IMR-90 (cell line): ENCODE measurements at regions not wholly inside any gene's neighbourhood (a gene's known extent, or its start where the extent isn't known, plus 50 kb on each side); places are given as distances from the start of the nearest gene placed in this dataset.

ENCODE experiments used
- ATAC-seq: fragments of 200-7000 bp; cut with Tn5 transposase; 2 replicates; pipeline ENCODE4 v1.9.1; 2020; ENCODE audit warnings: low read depth, mild to moderate bottlenecking, moderate library complexity
- BruUV-seq: library from RNA; stranded (reverse); fragments of 400-500 nt; replicated peaks from 2 replicates; lab custom pipeline; 2021; lab: Mats Ljungman, UMichigan
- CTCF ChIA-PET: fragments of 300-600 bp; formaldehyde crosslinking; extraction: SDS; loops from one replicate; lab custom pipeline; 2021; ENCODE audit warnings: antibody characterized with exemption; lab: Yijun Ruan, JAX
- POLR2A ChIA-PET: fragments of 300-600 bp; sonication (Branson Sonifier 250); formaldehyde crosslinking; loops from one replicate; lab custom pipeline; 2022; ENCODE audit warnings: antibody characterized with exemption; ENCODE audit not compliant: unreplicated experiment; lab: Charles Lee
- DNase-seq: peaks from one replicate; pipeline ENCODE4 v3.0.0; 2013
- H2AFZ ChIP-seq: replicated peaks from 2 replicates; pipeline ENCODE3; 2013; ENCODE audit warnings: low read length, mild to moderate bottlenecking; ENCODE audit not compliant: poor library complexity
- H2AK5ac ChIP-seq: 2 replicates; pipeline ENCODE4 v1.6.1; 2013; ENCODE audit warnings: low read depth, low read length, inconsistent platforms
- H2AK9ac ChIP-seq: replicated peaks from 2 replicates; pipeline ENCODE3; 2013; ENCODE audit warnings: mild to moderate bottlenecking, low read depth, low read length, moderate library complexity; ENCODE audit not compliant: poor library complexity
- H2BK120ac ChIP-seq: 2 replicates; pipeline ENCODE4 v1.6.1; 2013; ENCODE audit warnings: low read depth, low read length, inconsistent platforms
- H2BK15ac ChIP-seq: 3 replicates; pipeline ENCODE4 v1.6.1; 2013; ENCODE audit warnings: low read depth, low read length, inconsistent platforms
- H2BK20ac ChIP-seq: 2 replicates; pipeline ENCODE4 v1.6.1; 2013; ENCODE audit warnings: low read depth, mild to moderate bottlenecking, inconsistent platforms, low read length, moderate library complexity
- H2BK5ac ChIP-seq: 2 replicates; pipeline ENCODE4 v1.6.1; 2013; ENCODE audit warnings: mild to moderate bottlenecking, low read depth, low read length, inconsistent platforms; ENCODE audit not compliant: poor library complexity, severe bottlenecking
- H3K14ac ChIP-seq: replicated peaks from 2 replicates; pipeline ENCODE4 v1.6.1; 2013; ENCODE audit warnings: low read depth, low read length, inconsistent platforms
- H3K18ac ChIP-seq: 2 replicates; pipeline ENCODE4 v1.6.1; 2013; ENCODE audit warnings: low read depth, low read length, control low read depth
- H3K23ac ChIP-seq: 2 replicates; pipeline ENCODE4 v1.6.1; 2013; ENCODE audit warnings: low read depth, low read length, inconsistent platforms
- H3K27ac ChIP-seq: 2 replicates; pipeline ENCODE4 v1.5.1; 2013; ENCODE audit warnings: mild to moderate bottlenecking, control low read depth, low read length; ENCODE audit not compliant: insufficient read depth
- H3K27me3 ChIP-seq: 2 replicates; pipeline ENCODE4 v1.6.1; 2013; ENCODE audit warnings: low read length; ENCODE audit not compliant: control insufficient read depth, insufficient read depth
- H3K36me3 ChIP-seq: 2 replicates; pipeline ENCODE4 v1.6.1; 2013; ENCODE audit warnings: low read length, mixed read lengths; ENCODE audit not compliant: control insufficient read depth, insufficient read depth
- H3K4ac ChIP-seq: 2 replicates; pipeline ENCODE4 v1.6.1; 2013; ENCODE audit warnings: low read depth, low read length, inconsistent platforms
- H3K4me1 ChIP-seq: 2 replicates; pipeline ENCODE4 v1.6.1; 2013; ENCODE audit warnings: low read length, mixed read lengths; ENCODE audit not compliant: control insufficient read depth, insufficient read depth
- H3K4me2 ChIP-seq: 2 replicates; pipeline ENCODE4 v1.6.1; 2013; ENCODE audit warnings: low read depth, mild to moderate bottlenecking, control low read depth, low read length, moderate library complexity
- H3K4me3 ChIP-seq: 2 replicates; pipeline ENCODE4 v1.5.1; 2013; ENCODE audit warnings: low read depth, mild to moderate bottlenecking, control low read depth, low read length, moderate library complexity; ENCODE audit not compliant: insufficient read depth
- H3K56ac ChIP-seq: 2 replicates; pipeline ENCODE4 v1.6.1; 2013; ENCODE audit warnings: low read length, inconsistent platforms; ENCODE audit not compliant: insufficient read depth; ENCODE audit errors: extremely low read depth
- H3K79me1 ChIP-seq, 2 experiments: 2 replicates each; pipeline ENCODE4 v1.6.1; 2013; ENCODE audit warnings: low read length in 2 of 2, inconsistent platforms in 1 of 2, low read depth in 1 of 2
- H3K9ac ChIP-seq: 2 replicates; pipeline ENCODE4 v1.6.1; 2013; ENCODE audit warnings: low read depth, low read length, control low read depth
- H3K9me1 ChIP-seq: 2 replicates; pipeline ENCODE4 v1.6.1; 2013; ENCODE audit warnings: low read length, inconsistent platforms; ENCODE audit not compliant: insufficient read depth
- H3K9me3 ChIP-seq: 2 replicates; pipeline ENCODE4 v1.6.1; 2013; ENCODE audit warnings: low read length; ENCODE audit not compliant: control insufficient read depth, insufficient read depth
- H4K20me1 ChIP-seq: 2 replicates; pipeline ENCODE4 v1.6.1; 2013; ENCODE audit warnings: low read length, inconsistent platforms; ENCODE audit not compliant: insufficient read depth
- H4K5ac ChIP-seq: 2 replicates; pipeline ENCODE4 v1.6.1; 2013; ENCODE audit warnings: mild to moderate bottlenecking, low read depth, low read length, control low read depth
- H4K8ac ChIP-seq, 2 experiments: 2 replicates each; pipeline ENCODE4 v1.6.1; 2013; ENCODE audit warnings: low read depth in 2 of 2, low read length in 2 of 2, control low read depth in 1 of 2, inconsistent platforms in 1 of 2
- H4K91ac ChIP-seq: 2 replicates; pipeline ENCODE4 v1.6.1; 2013; ENCODE audit warnings: low read depth, low read length, inconsistent platforms; ENCODE audit not compliant: insufficient read depth
- BHLHE40 ChIP-seq: fragments of 150-350 bp; IDR thresholded peaks from 2 replicates; pipeline ENCODE4 v1.6.1; 2016; ENCODE audit warnings: mild to moderate bottlenecking, low read depth, low read length
- CEBPB ChIP-seq: IDR thresholded peaks from 2 replicates; pipeline ENCODE4 v1.6.1; 2012; ENCODE audit warnings: low read depth, low read length, improper control_type of control experiment
- FOS ChIP-seq: fragments of 150-350 bp; IDR thresholded peaks from 2 replicates; pipeline ENCODE4 v1.6.1; 2016; ENCODE audit warnings: low read depth, low read length
- MAFK ChIP-seq: IDR thresholded peaks from 2 replicates; pipeline ENCODE4 v1.6.1; 2012; ENCODE audit warnings: low read depth, low read length, improper control_type of control experiment
- MAZ ChIP-seq: IDR thresholded peaks from 2 replicates; pipeline ENCODE4 v1.6.1; 2012; ENCODE audit warnings: low read depth, mild to moderate bottlenecking, low read length, improper control_type of control experiment, moderate library complexity, borderline replicate concordance
- MXI1 ChIP-seq: IDR thresholded peaks from 2 replicates; pipeline ENCODE4 v1.6.1; 2012; ENCODE audit warnings: low read depth, mild to moderate bottlenecking, low read length, moderate library complexity, borderline replicate concordance
- NFE2L2 ChIP-seq: fragments of 150-350 bp; IDR thresholded peaks from 2 replicates; pipeline ENCODE4 v1.6.1; 2016; ENCODE audit warnings: low read depth, mild to moderate bottlenecking, low read length
- RFX5 ChIP-seq: IDR thresholded peaks from 2 replicates; pipeline ENCODE4 v1.8.0; 2012; ENCODE audit warnings: low read depth, mild to moderate bottlenecking, low read length, moderate library complexity
- SMC3 ChIP-seq: fragments of 150-350 bp; IDR thresholded peaks from 2 replicates; pipeline ENCODE4 v1.6.1; 2016; ENCODE audit warnings: low read depth, mild to moderate bottlenecking, antibody characterized with exemption, low read length, moderate library complexity
- WGBS, 2 experiments: methylation state at CpG; one replicate each; pipeline versions ENCODE4 v1.1.5 to v1.1.7; 2013; ENCODE audit warnings: missing lambda C conversion rate in 2 of 2; ENCODE audit not compliant: insufficient read length in 1 of 2; ENCODE audit errors: extremely low coverage in 2 of 2; 5-methylcytosine and 5-hydroxymethylcytosine counted together
- dilution Hi-C: fragments of 300-500 bp; cut with HindIII; formaldehyde crosslinking; loops from one replicate; pipeline ENCODE4 v1.14.3; 2018; ENCODE audit warnings: low sequenced_read_pairs; ENCODE audit not compliant: unreplicated experiment
- in situ Hi-C: fragments of 300-500 bp; cut with MboI; formaldehyde crosslinking; loops from 3 replicates; pipeline ENCODE4 v1.14.3; 2019; ENCODE audit warnings: low sequenced_read_pairs, inconsistent platforms, mixed read lengths
- intact Hi-C: fragments of 100-400 bp; cut with micrococcal nuclease; formaldehyde crosslinking; loops from 2 replicates; pipeline ENCODE4 v1.10.0; 2022
- TF ChIP-seq, protein P1 (sequence below): fragments of 150-350 bp; IDR thresholded peaks from 2 replicates; pipeline ENCODE4 v1.6.1; 2017; ENCODE audit warnings: mild to moderate bottlenecking, antibody characterized with exemption, low read length, low read depth
- TF ChIP-seq, protein P2 (sequence below): fragments of 150-350 bp; IDR thresholded peaks from 2 replicates; pipeline ENCODE4 v1.6.1; 2016; ENCODE audit warnings: low read depth, mild to moderate bottlenecking, low read length, moderate library complexity, borderline replicate concordance

DNA sequence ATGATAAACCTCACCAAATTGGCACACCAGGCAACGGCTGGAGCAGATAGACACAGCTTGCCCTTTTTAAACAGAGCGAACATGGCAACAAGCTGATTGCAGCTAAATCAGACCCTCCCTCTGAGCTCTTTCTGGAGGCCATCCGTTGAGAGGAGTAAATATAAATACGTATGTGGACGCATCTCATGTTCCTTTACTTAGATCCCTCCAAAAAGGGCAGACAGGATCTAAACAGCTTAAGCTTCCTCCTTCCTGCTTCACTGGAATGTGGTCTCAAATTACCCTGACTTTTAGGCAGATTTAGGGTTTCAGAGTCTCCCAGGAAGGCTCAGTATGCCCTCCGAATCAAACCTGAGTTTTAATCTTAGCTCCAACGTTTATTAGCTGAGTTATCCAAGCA lies 204.7 kb upstream of the GOT2 start:
- H4K8ac ChIP-seq, result no peak overlapping the region
- H3K23ac ChIP-seq, result no peak overlapping the region
- DNase-seq (no peak), ATAC-seq (no peak)
- H3K14ac ChIP-seq, result no peak overlapping the region
- in situ Hi-C loops, result no loop called here
- H3K9me1 ChIP-seq, result no peaks in the 10 kb centered on the region
- WGBS, 2 experiments, result no CpG with 5 or more reads among the region's 7 CpGs
- no peaks in the 10 kb centered on the region for H3K9me3 ChIP-seq
- no peaks in the 10 kb centered on the region for H3K79me1 ChIP-seq
- no TSS peak for BruUV-seq
- H4K20me1 ChIP-seq, result no peaks in the 10 kb centered on the region
- H3K4ac ChIP-seq, result no peak overlapping the region
- H3K56ac ChIP-seq, result no peak overlapping the region
- H3K27ac ChIP-seq, result no peak overlapping the region
- no peak overlapping the region for H4K91ac ChIP-seq
- no peak overlapping the region for H2AK5ac ChIP-seq
- H3K4me1 ChIP-seq, result no peaks in the 10 kb centered on the region
- no peak overlapping the region for H2BK15ac ChIP-seq
- no peak overlapping the region for H2AFZ ChIP-seq
- intact Hi-C loops, result no loop called here
- no peak overlapping the region for H3K18ac ChIP-seq
- H3K9ac ChIP-seq, result no peak overlapping the region
- no peak for TF ChIP-seq CEBPB
- TF ChIP-seq FOS, result no peak
- TF ChIP-seq SMC3, result no peak
- TF ChIP-seq NFE2L2, result no peak
- TF ChIP-seq BHLHE40, result no peak
- TF ChIP-seq MXI1, result no peak
- TF ChIP-seq RFX5, result no peak
- no peak for TF ChIP-seq MAFK
- TF ChIP-seq MAZ, result no peak
- TF ChIP-seq, protein P1, sequence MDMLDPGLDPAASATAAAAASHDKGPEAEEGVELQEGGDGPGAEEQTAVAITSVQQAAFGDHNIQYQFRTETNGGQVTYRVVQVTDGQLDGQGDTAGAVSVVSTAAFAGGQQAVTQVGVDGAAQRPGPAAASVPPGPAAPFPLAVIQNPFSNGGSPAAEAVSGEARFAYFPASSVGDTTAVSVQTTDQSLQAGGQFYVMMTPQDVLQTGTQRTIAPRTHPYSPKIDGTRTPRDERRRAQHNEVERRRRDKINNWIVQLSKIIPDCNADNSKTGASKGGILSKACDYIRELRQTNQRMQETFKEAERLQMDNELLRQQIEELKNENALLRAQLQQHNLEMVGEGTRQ, result no peak
- TF ChIP-seq, protein P2, sequence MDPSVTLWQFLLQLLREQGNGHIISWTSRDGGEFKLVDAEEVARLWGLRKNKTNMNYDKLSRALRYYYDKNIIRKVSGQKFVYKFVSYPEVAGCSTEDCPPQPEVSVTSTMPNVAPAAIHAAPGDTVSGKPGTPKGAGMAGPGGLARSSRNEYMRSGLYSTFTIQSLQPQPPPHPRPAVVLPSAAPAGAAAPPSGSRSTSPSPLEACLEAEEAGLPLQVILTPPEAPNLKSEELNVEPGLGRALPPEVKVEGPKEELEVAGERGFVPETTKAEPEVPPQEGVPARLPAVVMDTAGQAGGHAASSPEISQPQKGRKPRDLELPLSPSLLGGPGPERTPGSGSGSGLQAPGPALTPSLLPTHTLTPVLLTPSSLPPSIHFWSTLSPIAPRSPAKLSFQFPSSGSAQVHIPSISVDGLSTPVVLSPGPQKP, result no peak
- no peak overlapping the region for H2BK20ac ChIP-seq
- H2BK5ac ChIP-seq, result no peak overlapping the region
- H3K27me3 ChIP-seq, result no peaks in the 10 kb centered on the region
- no peak overlapping the region for H4K5ac ChIP-seq
- ChIA-PET CTCF (interaction anchor here (0.6 kb wide), 1 partner anchor 12 kb away, joined by 3 read pairs; no protein-coding TSS in a partner anchor), POLR2A (no interaction called here)
- H3K4me2 ChIP-seq, result no peak overlapping the region
- no peak overlapping the region for H3K4me3 ChIP-seq
- dilution Hi-C loops, result no loop called here
- no peak overlapping the region for H2BK120ac ChIP-seq
- H3K36me3 ChIP-seq, result no peaks in the 10 kb centered on the region
- H2AK9ac ChIP-seq, result no peak overlapping the region
